Cardiac fibroblast (primary cell): ENCODE measurements at regions not wholly inside any gene's neighbourhood (a gene's known extent, or its start where the extent isn't known, plus 50 kb on each side); places are given as distances from the start of the nearest gene placed in this dataset.

Experiments
- DNase-seq, 2 donors: peaks; one replicate each; pipeline versions ENCODE4 v3.0.0 to v3.0.0-alpha.2; 2010; ENCODE audit warnings: low read depth in 2 of 2
- H3K4me3 ChIP-seq, 2 donors: replicated peaks in 1 of 2; 1 replicate in 1 of 2; 2 replicates in 1 of 2; pipeline ENCODE4 v1.5.1; 2011; ENCODE audit warnings: low read depth in 2 of 2, low read length in 2 of 2, mild to moderate bottlenecking in 2 of 2, moderate library complexity in 1 of 2
- CTCF ChIP-seq: IDR thresholded peaks from one replicate; pipeline ENCODE4 v1.5.1; 2011; ENCODE audit warnings: low read depth, mild to moderate bottlenecking, low read length, inconsistent platforms

GRCh38 chr11:119952441-119952840 lies 185.5 kb downstream of the TRIM29 start:
- no peak for DNase-seq
- TF ChIP-seq CTCF: no peak
- no peak overlapping the region for H3K4me3 ChIP-seq

DNA sequence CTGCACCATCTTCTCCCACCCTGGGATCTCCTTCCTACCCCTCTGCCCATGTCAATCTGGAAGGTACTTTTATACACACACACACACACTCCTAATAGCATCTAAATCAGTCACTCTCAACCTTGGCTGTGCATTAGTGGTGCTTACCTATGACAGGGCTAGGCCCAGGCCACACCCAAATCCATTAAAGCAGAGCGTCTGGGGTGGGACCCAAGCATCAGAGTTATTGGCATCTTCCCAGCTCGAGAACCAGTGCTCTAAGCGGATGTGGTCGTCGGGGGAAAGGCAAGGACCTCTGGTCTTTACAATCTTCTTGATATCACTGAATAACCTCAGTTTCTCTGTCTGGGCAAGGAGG lies 194.6 kb downstream of the TRIM29 start:
- H3K4me3 ChIP-seq: no peak overlapping the region
- DNase-seq: no peak
- TF ChIP-seq CTCF: no peak

GRCh38 chr11:119942583-119943297 lies 195.2 kb downstream of the TRIM29 start:
- no peak for DNase-seq
- TF ChIP-seq CTCF: no peak
- no peak overlapping the region for H3K4me3 ChIP-seq

- TF ChIP-seq CTCF: no peak
- no peak overlapping the region for H3K4me3 ChIP-seq
- DNase-seq: no peak
Observed at GRCh38 chr11:119941636-119942411, 196.1 kb downstream of the TRIM29 start.

DNA sequence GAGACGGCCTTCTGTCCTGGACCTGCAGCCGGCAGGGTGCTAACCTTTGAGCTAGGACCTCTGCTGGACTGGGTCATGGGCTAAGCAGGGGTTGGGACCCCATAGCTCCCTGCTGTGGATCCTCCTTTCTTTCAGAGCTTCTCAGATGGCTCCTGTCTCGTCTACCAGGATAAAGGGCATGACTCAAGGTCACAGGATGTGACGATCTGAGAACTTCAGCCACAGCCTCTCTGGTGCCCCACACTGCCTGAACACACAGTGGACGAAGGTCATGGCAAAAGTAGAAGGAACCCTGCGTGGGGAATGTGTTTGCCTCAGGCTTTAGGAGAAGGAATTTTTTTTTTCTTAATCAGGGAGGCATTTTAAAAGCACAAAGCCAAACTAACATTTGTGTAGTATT lies 196.7 kb downstream of the TRIM29 start:
- TF ChIP-seq CTCF: no peak
- H3K4me3 ChIP-seq: no peak overlapping the region
- no peak for DNase-seq

DNA sequence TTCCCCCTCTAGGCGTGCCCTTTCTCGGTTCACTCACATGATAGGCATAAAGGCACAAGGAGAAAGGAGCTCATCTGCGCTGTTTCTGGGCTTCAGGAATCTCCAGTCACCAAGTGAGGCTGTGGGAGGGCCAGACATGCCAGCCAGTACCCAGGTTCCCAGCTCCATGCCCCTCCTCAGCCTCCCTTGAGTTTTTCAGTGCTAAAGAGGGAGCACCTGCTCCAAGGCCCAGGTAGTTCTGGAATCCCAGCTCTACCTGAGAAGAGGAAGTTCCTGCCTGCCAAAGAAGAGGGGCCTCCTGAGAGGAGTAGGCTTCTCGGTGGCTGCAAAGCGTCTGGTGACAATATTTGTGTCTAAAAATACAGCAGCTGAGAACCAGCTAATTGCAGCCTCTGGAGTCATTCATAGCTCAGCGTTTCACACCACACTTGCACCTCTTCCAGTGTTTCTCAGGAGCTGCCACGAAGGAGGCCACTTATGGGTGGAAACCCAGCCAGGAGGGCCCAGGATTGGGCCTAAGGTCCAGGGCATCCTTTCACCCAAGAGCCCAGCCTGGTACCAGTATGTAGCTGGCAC lies 197.4 kb downstream of the TRIM29 start:
- no peak for TF ChIP-seq CTCF
- no peak for DNase-seq
- no peak overlapping the region for H3K4me3 ChIP-seq
